GM18502 (cell line): ENCODE measurements at regions not wholly inside any gene's neighbourhood (a gene's known extent, or its start where the extent isn't known, plus 50 kb on each side); places are given as distances from the start of the nearest gene placed in this dataset.

ENCODE experiments used
- ATAC-seq: cut with Tn5 transposase; IDR thresholded peaks from one replicate; pipeline ENCODE4 v1.9.1; 2021; ENCODE audit warnings: mild to moderate bottlenecking; ENCODE audit not compliant: unreplicated experiment, poor library complexity

GRCh38 chr9:71223953-71224538 lies 102.6 kb upstream of the TRPM3 start:
- no peak for ATAC-seq

- no peak for ATAC-seq
Observed at GRCh38 chr9:71218774-71219173, 97.4 kb upstream of the TRPM3 start.

- ATAC-seq: no peak
Observed at GRCh38 chr9:71213633-71214032, 92.2 kb upstream of the TRPM3 start.

- ATAC-seq: no peak
Observed at GRCh38 chr9:71210326-71210725, 88.9 kb upstream of the TRPM3 start.

GRCh38 chr9:71209890-71210289 lies 88.5 kb upstream of the TRPM3 start:
- ATAC-seq: no peak

GRCh38 chr9:71202931-71203330 lies 81.5 kb upstream of the TRPM3 start:
- ATAC-seq: no peak

- ATAC-seq: no peak
Observed at GRCh38 chr9:71191708-71192107, 70.3 kb upstream of the TRPM3 start.

GRCh38 chr9:71183251-71183650 lies 61.8 kb upstream of the TRPM3 start:
- no peak for ATAC-seq

- no peak for ATAC-seq
Observed at GRCh38 chr9:71179183-71179582, 57.8 kb upstream of the TRPM3 start.

- ATAC-seq: no peak
Observed at GRCh38 chr9:71177901-71178300, 56.5 kb upstream of the TRPM3 start.

- no peak for ATAC-seq
Observed at GRCh38 chr9:71171517-71171916, 50.1 kb upstream of the TRPM3 start.
